Thoracic aorta (tissue), 2 donors: ENCODE measurements at regions not wholly inside any gene's neighbourhood (a gene's known extent, or its start where the extent isn't known, plus 50 kb on each side); places are given as distances from the start of the nearest gene placed in this dataset.

Experiments used
- ATAC-seq: fragments of 150-250 bp; one replicate; pipeline ENCODE4 v1.8.0; 2017; ENCODE audit warnings: low read depth; ENCODE audit not compliant: insufficient number of reproducible peaks, low FRiP score
- DNase-seq: peaks from one replicate; pipeline ENCODE4 v3.0.0-alpha.2; 2020; ENCODE audit warnings: low spot score
- H3K27ac ChIP-seq, 2 donors: fragments of 200-600 bp; sonication (generic); 1 replicate in 1 of 2; 2 replicates in 1 of 2; pipeline ENCODE4 v1.5.1; 2016; ENCODE audit warnings: mild to moderate bottlenecking in 2 of 2, moderate library complexity in 2 of 2
- H3K27me3 ChIP-seq: fragments of 200-600 bp; sonication (generic); replicated peaks from 2 replicates; pipeline ENCODE4 v1.6.0; 2016; ENCODE audit warnings: mild to moderate bottlenecking; ENCODE audit not compliant: insufficient read depth
- H3K36me3 ChIP-seq: fragments of 200-600 bp; sonication (generic); one replicate; pipeline ENCODE4 v1.5.1; 2016
- H3K4me1 ChIP-seq, 2 donors: fragments of 200-600 bp; sonication (generic); 1 replicate in 1 of 2; 2 replicates in 1 of 2; pipeline versions ENCODE4 v1.5.1 to v1.6.0; 2016; ENCODE audit warnings: low read depth in 2 of 2, mild to moderate bottlenecking in 1 of 2; ENCODE audit not compliant: control insufficient read depth in 1 of 2
- H3K4me3 ChIP-seq: fragments of 200-600 bp; sonication (generic); 2 replicates; pipeline ENCODE4 v1.5.1; 2016; ENCODE audit warnings: mild to moderate bottlenecking
- H3K9me3 ChIP-seq: fragments of 200-600 bp; sonication (generic); 2 replicates; pipeline ENCODE4 v1.5.1; 2016
- CTCF ChIP-seq: fragments of 200-600 bp; sonication (generic); IDR thresholded peaks from one replicate; pipeline ENCODE4 v1.5.1; 2019; ENCODE audit warnings: antibody characterized with exemption

- no peak for TF ChIP-seq CTCF
- ATAC-seq (no peak), DNase-seq (no peak)
- H3K9me3 ChIP-seq = no peaks in the 10 kb centered on the region
- H3K27ac ChIP-seq = no peak overlapping the region
- no peaks in the 10 kb centered on the region for H3K4me1 ChIP-seq
- H3K4me3 ChIP-seq = no peak overlapping the region
- H3K27me3 ChIP-seq = no peaks in the 10 kb centered on the region
- no peaks in the 10 kb centered on the region for H3K36me3 ChIP-seq
These were observed 436.0 kb downstream of the METTL4 start for GRCh38 chr18:2135309-2135708.

GRCh38 chr18:2138552-2138951 lies 432.8 kb downstream of the METTL4 start:
- no peak for ATAC-seq
- H3K27ac ChIP-seq = no peak overlapping the region
- no peaks in the 10 kb centered on the region for H3K27me3 ChIP-seq
- no peak for DNase-seq
- no peaks in the 10 kb centered on the region for H3K9me3 ChIP-seq
- H3K4me3 ChIP-seq = no peak overlapping the region
- H3K4me1 ChIP-seq = no peaks in the 10 kb centered on the region
- no peaks in the 10 kb centered on the region for H3K36me3 ChIP-seq
- TF ChIP-seq CTCF = no peak

- Histone ChIP-seq H3K4me3 (no peak overlapping the region), H3K27me3 (no peaks in the 10 kb centered on the region), H3K36me3 (no peaks in the 10 kb centered on the region), H3K9me3 (no peaks in the 10 kb centered on the region), H3K27ac (no peak overlapping the region), H3K4me1 (no peaks in the 10 kb centered on the region)
- DNase-seq = no peak
- no peak for TF ChIP-seq CTCF
- ATAC-seq = no peak
These were observed 431.6 kb downstream of the METTL4 start for GRCh38 chr18:2139691-2140090.

- no peak for TF ChIP-seq CTCF
- H3K27ac ChIP-seq = no peak overlapping the region
- H3K36me3 ChIP-seq = no peaks in the 10 kb centered on the region
- ATAC-seq = no peak
- no peak overlapping the region for H3K4me3 ChIP-seq
- H3K27me3 ChIP-seq = no peaks in the 10 kb centered on the region
- H3K4me1 ChIP-seq = no peaks in the 10 kb centered on the region
- no peak for DNase-seq
- no peaks in the 10 kb centered on the region for H3K9me3 ChIP-seq
These were observed 427.7 kb downstream of the METTL4 start for GRCh38 chr18:2143636-2144035.

- no peak for TF ChIP-seq CTCF
- H3K4me3 ChIP-seq = no peak overlapping the region
- no peak for DNase-seq
These were observed 426.5 kb downstream of the METTL4 start for GRCh38 chr18:2144811-2145210.

More at GRCh38 chr18:2144811-2145210, 426.5 kb downstream of the METTL4 start:
- H3K36me3 ChIP-seq = no peaks in the 10 kb centered on the region
- no peaks in the 10 kb centered on the region for H3K27me3 ChIP-seq
- no peaks in the 10 kb centered on the region for H3K9me3 ChIP-seq
- no peaks in the 10 kb centered on the region for H3K4me1 ChIP-seq
- no peak overlapping the region for H3K27ac ChIP-seq
- ATAC-seq = no peak
